Upper lobe of left lung (tissue), 6 donors: ENCODE measurements at regions not wholly inside any gene's neighbourhood (a gene's known extent, or its start where the extent isn't known, plus 50 kb on each side); places are given as distances from the start of the nearest gene placed in this dataset.

Experiments
- ATAC-seq, 2 donors: fragments of 200-7000 bp; cut with Tn5 transposase; one replicate each; pipeline ENCODE4 v1.9.1; 2022; ENCODE audit warnings: mild to moderate bottlenecking in 2 of 2, moderate library complexity in 2 of 2; ENCODE audit not compliant: low FRiP score in 2 of 2
- DNase-seq, 2 donors: peaks; one replicate each; pipeline ENCODE4 v3.0.0-alpha.2; 2019 to 2020
- H3K27ac ChIP-seq, 4 donors: fragments of 200-600 bp; sonication (generic); one replicate each; pipeline ENCODE4 v1.5.1; 2016 to 2019
- H3K27me3 ChIP-seq, 4 donors: fragments of 200-600 bp; sonication (generic); one replicate each; pipeline ENCODE4 v1.5.1; 2017 to 2019
- H3K36me3 ChIP-seq, 4 donors: fragments of 200-600 bp; sonication (generic); one replicate each; pipeline ENCODE4 v1.5.1; 2016 to 2019
- H3K4me1 ChIP-seq, 4 donors: fragments of 200-600 bp; sonication (generic); one replicate each; pipeline ENCODE4 v1.5.1; 2018 to 2019
- H3K4me3 ChIP-seq, 4 donors: fragments of 200-600 bp; sonication (generic); one replicate each; pipeline ENCODE4 v1.5.1; 2017 to 2019; ENCODE audit warnings: mild to moderate bottlenecking in 2 of 4, moderate library complexity in 1 of 4
- H3K9me3 ChIP-seq, 4 donors: fragments of 200-600 bp; sonication (generic); one replicate each; pipeline ENCODE4 v1.5.1; 2018 to 2019
- EP300 ChIP-seq, 4 donors: sonication (generic); formaldehyde crosslinking; IDR thresholded peaks; one replicate each; pipeline ENCODE4 v1.5.1; 2017; ENCODE audit warnings: antibody characterized with exemption in 4 of 4, control low read depth in 2 of 4
- POLR2A ChIP-seq, 4 donors: fragments of 450-650 bp; IDR thresholded peaks; one replicate each; pipeline ENCODE4 v1.5.1; 2016 to 2017; ENCODE audit warnings: antibody characterized with exemption in 4 of 4, mild to moderate bottlenecking in 2 of 4
- POLR2AphosphoS5 ChIP-seq, 2 donors: sonication (generic); formaldehyde crosslinking; IDR thresholded peaks; one replicate each; pipeline ENCODE4 v1.5.1; 2017; ENCODE audit warnings: antibody characterized with exemption in 2 of 2
- WGBS, 2 donors: methylation state at CpG; one replicate each; pipeline ENCODE4 v1.1.5; 2017 to 2018; 5-methylcytosine and 5-hydroxymethylcytosine counted together
- TF ChIP-seq, protein P1 (sequence below), 6 experiments: fragments of 450-650 bp in 4 of 6; fragments of 200-600 bp in 2 of 6; sonication (generic) in 2 of 6; IDR thresholded peaks; one replicate each; pipeline ENCODE4 v1.5.1; 2016 to 2019; ENCODE audit warnings: antibody characterized with exemption in 6 of 6
- donor health status: DM: no; HTN: no; CAD: no; lungs with moderate emphysema.
- donor health status: DM: no; HTN: yes; CAD: no; lungs with severe emphysema.

DNA sequence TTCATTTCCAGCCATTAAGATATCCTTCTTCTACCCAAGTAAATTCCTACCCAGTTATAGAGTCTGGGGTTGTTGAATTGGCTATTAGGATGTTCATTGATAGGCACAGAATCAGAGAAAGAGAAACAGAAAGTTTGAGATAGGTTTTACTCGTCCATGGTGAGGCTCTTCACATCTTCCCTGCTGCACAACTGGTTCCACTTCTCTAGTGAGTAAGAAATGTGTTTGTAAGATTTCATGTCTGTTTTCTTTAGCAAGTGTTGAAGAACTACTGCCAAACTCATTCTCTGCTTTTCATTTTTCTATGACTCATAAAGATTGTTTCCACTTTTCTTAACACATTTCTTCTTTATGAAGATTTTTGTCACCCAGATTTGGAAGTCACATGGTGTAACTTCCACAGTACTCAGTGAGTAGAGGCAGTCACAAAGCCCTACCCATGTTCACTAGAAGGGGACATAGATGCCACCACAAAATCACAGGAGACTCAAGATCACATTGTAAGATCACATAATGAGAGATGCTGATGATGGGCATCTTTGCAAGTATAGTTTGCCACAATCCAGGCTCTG lies 152.3 kb downstream of the SNX7 start:
- no peaks in the 10 kb centered on the region for H3K36me3 ChIP-seq
- no peaks in the 10 kb centered on the region for H3K27me3 ChIP-seq
- peaks cover 0 to 5% (median 1%) of the 10 kb centered on the region in 4 donors for H3K9me3 ChIP-seq
- H3K4me3 ChIP-seq = no peak overlapping the region
- H3K27ac ChIP-seq = no peak overlapping the region
- 67 to 80% methylated on average over 1 of the region's 1 CpG for WGBS, 2 donors
- H3K4me1 ChIP-seq = no peaks in the 10 kb centered on the region
- ATAC-seq (no peak), DNase-seq (no peak)
- TF ChIP-seq, protein P1, sequence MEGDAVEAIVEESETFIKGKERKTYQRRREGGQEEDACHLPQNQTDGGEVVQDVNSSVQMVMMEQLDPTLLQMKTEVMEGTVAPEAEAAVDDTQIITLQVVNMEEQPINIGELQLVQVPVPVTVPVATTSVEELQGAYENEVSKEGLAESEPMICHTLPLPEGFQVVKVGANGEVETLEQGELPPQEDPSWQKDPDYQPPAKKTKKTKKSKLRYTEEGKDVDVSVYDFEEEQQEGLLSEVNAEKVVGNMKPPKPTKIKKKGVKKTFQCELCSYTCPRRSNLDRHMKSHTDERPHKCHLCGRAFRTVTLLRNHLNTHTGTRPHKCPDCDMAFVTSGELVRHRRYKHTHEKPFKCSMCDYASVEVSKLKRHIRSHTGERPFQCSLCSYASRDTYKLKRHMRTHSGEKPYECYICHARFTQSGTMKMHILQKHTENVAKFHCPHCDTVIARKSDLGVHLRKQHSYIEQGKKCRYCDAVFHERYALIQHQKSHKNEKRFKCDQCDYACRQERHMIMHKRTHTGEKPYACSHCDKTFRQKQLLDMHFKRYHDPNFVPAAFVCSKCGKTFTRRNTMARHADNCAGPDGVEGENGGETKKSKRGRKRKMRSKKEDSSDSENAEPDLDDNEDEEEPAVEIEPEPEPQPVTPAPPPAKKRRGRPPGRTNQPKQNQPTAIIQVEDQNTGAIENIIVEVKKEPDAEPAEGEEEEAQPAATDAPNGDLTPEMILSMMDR (IDR thresholded peaks at IDR 0.05) = no peak
- no peak for TF ChIP-seq POLR2AphosphoS5 (IDR thresholded peaks at IDR 0.05)
- no peak for TF ChIP-seq EP300 (IDR thresholded peaks at IDR 0.05)
- no peak for TF ChIP-seq POLR2A (IDR thresholded peaks at IDR 0.05)

DNA sequence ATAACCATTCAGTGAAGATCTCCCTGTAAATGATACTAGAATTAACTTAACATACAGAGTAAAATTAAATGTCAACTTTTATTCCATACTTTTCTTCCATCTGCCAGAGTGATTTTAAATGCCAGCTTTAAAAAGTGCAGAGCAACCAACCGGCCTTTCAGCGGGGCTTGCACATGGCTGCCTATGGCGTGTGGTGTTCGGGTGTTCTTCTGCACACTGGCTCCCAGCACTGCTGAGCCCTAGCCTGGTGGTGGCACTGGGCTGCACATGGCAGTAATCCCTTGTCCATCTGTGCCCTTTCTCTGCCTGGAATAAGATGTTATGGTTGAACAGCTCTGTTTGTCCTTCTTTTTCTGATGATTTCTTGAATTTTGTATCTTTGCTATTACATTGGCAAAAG lies 156.3 kb downstream of the SNX7 start:
- TF ChIP-seq POLR2AphosphoS5 (IDR thresholded peaks at IDR 0.05) = no peak
- TF ChIP-seq, protein P1 (IDR thresholded peaks at IDR 0.05) = no peak
- no peaks in the 10 kb centered on the region for H3K9me3 ChIP-seq
- no peaks in the 10 kb centered on the region for H3K27me3 ChIP-seq
- no peak overlapping the region for H3K4me3 ChIP-seq
- ATAC-seq (no peak), DNase-seq (peak in 1 of 2 donors; percentile 1)
- no peaks in the 10 kb centered on the region for H3K36me3 ChIP-seq
- H3K27ac ChIP-seq = no peak overlapping the region
- 91 to 96% methylated on average over 4 of the region's 4 CpGs for WGBS, 2 donors
- no peaks in the 10 kb centered on the region for H3K4me1 ChIP-seq

DNA sequence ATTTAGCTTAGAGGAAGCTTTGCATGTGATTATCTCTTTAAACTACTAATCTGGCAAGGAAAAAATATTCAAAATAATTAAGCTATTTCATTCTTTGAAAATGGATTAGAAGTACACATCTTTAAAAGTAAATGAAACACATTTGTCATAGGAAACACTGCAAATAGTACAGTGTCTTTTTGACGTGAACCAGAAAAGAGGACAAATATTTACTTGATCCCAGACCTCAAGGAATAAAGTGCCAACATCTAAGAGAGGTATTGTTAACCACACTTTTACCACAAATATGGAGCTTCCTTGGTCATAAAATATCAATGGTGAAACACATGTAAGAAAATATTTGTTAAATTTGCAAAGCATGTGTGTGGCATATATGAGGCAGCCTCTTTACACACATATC lies 159.9 kb downstream of the SNX7 start:
- H3K4me3 ChIP-seq = no peak overlapping the region
- TF ChIP-seq, protein P1 (IDR thresholded peaks at IDR 0.05) = no peak
- TF ChIP-seq EP300 (IDR thresholded peaks at IDR 0.05) (no peak), POLR2AphosphoS5 (IDR thresholded peaks at IDR 0.05) (no peak), POLR2A (IDR thresholded peaks at IDR 0.05) (no peak)
- DNase-seq (no peak), ATAC-seq (no peak)
- WGBS, 2 donors = 21 to 32% methylated on average over 1 of the region's 1 CpG
- H3K4me1 ChIP-seq = no peaks in the 10 kb centered on the region
- no peaks in the 10 kb centered on the region for H3K9me3 ChIP-seq
- no peaks in the 10 kb centered on the region for H3K27me3 ChIP-seq
- H3K36me3 ChIP-seq = no peaks in the 10 kb centered on the region
- no peak overlapping the region for H3K27ac ChIP-seq

DNA sequence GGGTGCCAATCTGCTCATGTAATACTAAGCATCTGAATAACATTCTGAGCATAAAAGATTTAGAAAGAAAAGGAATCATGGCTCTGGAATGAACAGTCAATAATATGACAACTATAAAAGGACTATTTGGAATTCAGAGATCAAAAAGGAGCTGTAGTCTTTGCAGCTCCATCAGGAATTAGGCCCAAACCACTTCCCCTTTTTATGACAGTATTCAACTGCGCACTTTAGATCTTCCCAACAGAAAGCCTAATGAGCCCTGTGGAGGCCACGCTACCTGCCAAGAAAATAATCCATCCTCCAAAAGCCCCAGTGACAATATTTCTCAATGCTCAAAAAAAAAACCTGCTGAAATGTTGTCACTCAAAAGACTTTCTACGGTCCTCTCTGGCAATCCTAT lies 163.2 kb downstream of the SNX7 start:
- Histone ChIP-seq H3K4me1 (no peaks in the 10 kb centered on the region), H3K4me3 (no peak overlapping the region), H3K36me3 (no peaks in the 10 kb centered on the region), H3K27ac (no peak overlapping the region), H3K9me3 (no peaks in the 10 kb centered on the region), H3K27me3 (no peaks in the 10 kb centered on the region)
- 75 to 86% methylated on average over 3 of the region's 3 CpGs for WGBS, 2 donors
- DNase-seq (no peak), ATAC-seq (no peak)
- TF ChIP-seq POLR2A (IDR thresholded peaks at IDR 0.05) (no peak), EP300 (IDR thresholded peaks at IDR 0.05) (no peak), POLR2AphosphoS5 (IDR thresholded peaks at IDR 0.05) (no peak)
- TF ChIP-seq, protein P1 (IDR thresholded peaks at IDR 0.05) = no peak

DNA sequence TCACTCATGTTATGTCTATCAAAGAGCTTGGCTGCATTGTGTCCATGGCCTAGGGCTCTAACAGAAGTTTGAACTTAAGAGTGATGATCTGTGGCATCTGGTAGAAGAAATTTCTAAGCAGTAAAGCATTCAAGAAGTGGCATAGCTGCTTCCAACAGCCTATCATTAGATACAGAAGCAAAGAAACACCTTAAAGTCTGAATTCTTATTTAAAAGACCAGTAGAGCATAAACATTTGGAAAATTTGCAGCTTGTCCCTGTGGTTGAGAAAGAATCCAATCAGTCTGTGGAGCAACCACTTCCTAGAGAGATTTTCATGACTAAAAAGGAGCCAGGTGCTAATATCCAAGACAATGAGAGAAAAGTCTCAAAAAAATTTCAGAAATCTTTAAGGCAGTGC lies 165.5 kb downstream of the SNX7 start:
- DNase-seq = no peak
- Histone ChIP-seq H3K4me1 (no peaks in the 10 kb centered on the region), H3K9me3 (no peaks in the 10 kb centered on the region), H3K36me3 (no peaks in the 10 kb centered on the region), H3K27ac (no peak overlapping the region), H3K4me3 (no peak overlapping the region), H3K27me3 (no peaks in the 10 kb centered on the region)
- TF ChIP-seq, protein P1 (IDR thresholded peaks at IDR 0.05) = no peak
- TF ChIP-seq EP300 (IDR thresholded peaks at IDR 0.05) (no peak), POLR2AphosphoS5 (IDR thresholded peaks at IDR 0.05) (no peak), POLR2A (IDR thresholded peaks at IDR 0.05) (no peak)
- no peak for ATAC-seq
